CD4-positive, alpha-beta T cell treated with Interleukin-4 for 4 hours (primary cell): ENCODE measurements at regions not wholly inside any gene's neighbourhood (a gene's known extent, or its start where the extent isn't known, plus 50 kb on each side); places are given as distances from the start of the nearest gene placed in this dataset.
"Not testable (repeated sequence)": the region's sequence is repeated elsewhere in the genome, so short reads cannot be mapped to it uniquely, and the experiment has no call there.

ENCODE experiments used
- DNase-seq: peaks from one replicate; pipeline ENCODE4 v3.0.0-alpha.2; 2020

GRCh38 chr14:45970621-45971020 is 681.0 kb downstream of the RPL10L start:
- DNase-seq: no peak

- no peak for DNase-seq
Observed at GRCh38 chr14:45968037-45968436, 683.5 kb downstream of the RPL10L start.

GRCh38 chr14:45949479-45949878 is 696.5 kb upstream of the MIS18BP1 start:
- DNase-seq: no peak

GRCh38 chr14:45947830-45948229 is 694.8 kb upstream of the MIS18BP1 start:
- DNase-seq: no peak

GRCh38 chr14:45946251-45946650 is 693.2 kb upstream of the MIS18BP1 start:
- DNase-seq: no peak

- no peak for DNase-seq
Observed at GRCh38 chr14:45940318-45940717, 687.3 kb upstream of the MIS18BP1 start.

GRCh38 chr14:45939572-45939971 is 686.6 kb upstream of the MIS18BP1 start:
- DNase-seq: no peak

- DNase-seq: not testable (repeated sequence)
Observed at GRCh38 chr14:45919995-45920394, 667.0 kb upstream of the MIS18BP1 start.

- no peak for DNase-seq
Observed at GRCh38 chr14:45916340-45916953, 663.4 kb upstream of the MIS18BP1 start.

- DNase-seq: no peak
Observed at GRCh38 chr14:45907782-45908181, 654.8 kb upstream of the MIS18BP1 start.

GRCh38 chr14:45906257-45906656 is 653.3 kb upstream of the MIS18BP1 start:
- DNase-seq: no peak

GRCh38 chr14:45905672-45906071 is 652.7 kb upstream of the MIS18BP1 start:
- no peak for DNase-seq

- no peak for DNase-seq
Observed at GRCh38 chr14:45904314-45904713, 651.3 kb upstream of the MIS18BP1 start.

- DNase-seq: no peak
Observed at GRCh38 chr14:45902241-45902640, 649.2 kb upstream of the MIS18BP1 start.

GRCh38 chr14:45897439-45897838 is 644.4 kb upstream of the MIS18BP1 start:
- DNase-seq: no peak

- DNase-seq: no peak
Observed at GRCh38 chr14:45893127-45893526, 640.1 kb upstream of the MIS18BP1 start.

- DNase-seq: no peak
Observed at GRCh38 chr14:45891417-45892080, 638.5 kb upstream of the MIS18BP1 start.

GRCh38 chr14:45888766-45889285 is 635.8 kb upstream of the MIS18BP1 start:
- not testable (repeated sequence) for DNase-seq

GRCh38 chr14:45877981-45878380 is 625.0 kb upstream of the MIS18BP1 start:
- no peak for DNase-seq

- DNase-seq: no peak
Observed at GRCh38 chr14:45868863-45869262, 615.9 kb upstream of the MIS18BP1 start.

GRCh38 chr14:45868377-45868776 is 615.4 kb upstream of the MIS18BP1 start:
- no peak for DNase-seq

- DNase-seq: no peak
Observed at GRCh38 chr14:45867046-45867894, 614.3 kb upstream of the MIS18BP1 start.

- no peak for DNase-seq
Observed at GRCh38 chr14:45838597-45838996, 585.6 kb upstream of the MIS18BP1 start.

GRCh38 chr14:45819107-45819506 is 566.1 kb upstream of the MIS18BP1 start:
- no peak for DNase-seq
